ENCODE measurements at regions not wholly inside any gene's neighbourhood (a gene's known extent, or its start where the extent isn't known, plus 50 kb on each side); places are given as distances from the start of the nearest gene placed in this dataset.

- Histone ChIP-seq H3K9me1 (ENCODE audit: control insufficient read depth, extremely low read depth, insufficient read depth, low read length) (no peaks in the 10 kb centered on the region), H3K36me3 (ENCODE audit: control insufficient read depth in 2 of 2, extremely low read depth in 1 of 2, insufficient read depth in 2 of 2, low read length in 2 of 2) (no peaks in the 10 kb centered on the region), H3K4me2 (ENCODE audit: control insufficient read depth, extremely low read depth, insufficient read depth, low read depth, low read length) (no peak overlapping the region), H3K4me3 (ENCODE audit: control insufficient read depth in 2 of 3, extremely low read depth in 1 of 3, insufficient read depth in 2 of 3, low read depth in 1 of 3, low read length in 3 of 3) (no peak overlapping the region), H3K27me3 (ENCODE audit: control insufficient read depth, extremely low read depth, insufficient read depth, low read length) (no peaks in the 10 kb centered on the region), H3K4me1 (ENCODE audit: control insufficient read depth, extremely low read depth, insufficient read depth, low read length) (no peaks in the 10 kb centered on the region), H3K27ac (ENCODE audit: control insufficient read depth, insufficient read depth, low read length) (no peak overlapping the region), H4K20me1 (ENCODE audit: control insufficient read depth, extremely low read depth, insufficient read depth, low read length) (no peaks in the 10 kb centered on the region), H3K79me2 (ENCODE audit: control insufficient read depth, insufficient read depth, low read length) (no peaks in the 10 kb centered on the region), H2AFZ (ENCODE audit: control insufficient read depth, low read length) (no peak overlapping the region), H3K9ac (ENCODE audit: control insufficient read depth, extremely low read depth, insufficient read depth, low read length) (no peak overlapping the region), H3K9me3 (ENCODE audit: control insufficient read depth, low read depth, low read length) (no peaks in the 10 kb centered on the region)
- no peak for FAIRE-seq
- no peak for DNase-seq (ENCODE audit: low read depth, low spot score)
- TF ChIP-seq, protein P1, sequence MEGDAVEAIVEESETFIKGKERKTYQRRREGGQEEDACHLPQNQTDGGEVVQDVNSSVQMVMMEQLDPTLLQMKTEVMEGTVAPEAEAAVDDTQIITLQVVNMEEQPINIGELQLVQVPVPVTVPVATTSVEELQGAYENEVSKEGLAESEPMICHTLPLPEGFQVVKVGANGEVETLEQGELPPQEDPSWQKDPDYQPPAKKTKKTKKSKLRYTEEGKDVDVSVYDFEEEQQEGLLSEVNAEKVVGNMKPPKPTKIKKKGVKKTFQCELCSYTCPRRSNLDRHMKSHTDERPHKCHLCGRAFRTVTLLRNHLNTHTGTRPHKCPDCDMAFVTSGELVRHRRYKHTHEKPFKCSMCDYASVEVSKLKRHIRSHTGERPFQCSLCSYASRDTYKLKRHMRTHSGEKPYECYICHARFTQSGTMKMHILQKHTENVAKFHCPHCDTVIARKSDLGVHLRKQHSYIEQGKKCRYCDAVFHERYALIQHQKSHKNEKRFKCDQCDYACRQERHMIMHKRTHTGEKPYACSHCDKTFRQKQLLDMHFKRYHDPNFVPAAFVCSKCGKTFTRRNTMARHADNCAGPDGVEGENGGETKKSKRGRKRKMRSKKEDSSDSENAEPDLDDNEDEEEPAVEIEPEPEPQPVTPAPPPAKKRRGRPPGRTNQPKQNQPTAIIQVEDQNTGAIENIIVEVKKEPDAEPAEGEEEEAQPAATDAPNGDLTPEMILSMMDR (optimal IDR thresholded peaks at IDR 0.05 in 1 of 3, IDR thresholded peaks at IDR 0.05 in 1 of 3, conservative IDR thresholded peaks at IDR 0.05 in 1 of 3; ENCODE audit: extremely low read depth in 1 of 3, insufficient read depth in 2 of 3, low read length in 3 of 3), result no peak
- no peak for TF ChIP-seq EZH2 (IDR thresholded peaks at IDR 0.05; ENCODE audit: low read length)
- dilution Hi-C loops (cut with MboI; ENCODE audit: extremely low pct_ligation_motif_present, low sequenced_read_pairs), result no loop called here
These were observed 58.5 kb upstream of the PDGFD start for GRCh38 chr11:104222464-104222863.

GRCh38 chr11:104221455-104221854 lies 57.5 kb upstream of the PDGFD start:
- Histone ChIP-seq H2AFZ (ENCODE audit: control insufficient read depth, low read length) (no peak overlapping the region), H3K4me3 (ENCODE audit: control insufficient read depth in 2 of 3, extremely low read depth in 1 of 3, insufficient read depth in 2 of 3, low read depth in 1 of 3, low read length in 3 of 3) (no peak overlapping the region), H3K36me3 (ENCODE audit: control insufficient read depth in 2 of 2, extremely low read depth in 1 of 2, insufficient read depth in 2 of 2, low read length in 2 of 2) (no peaks in the 10 kb centered on the region), H3K79me2 (ENCODE audit: control insufficient read depth, insufficient read depth, low read length) (no peaks in the 10 kb centered on the region), H3K27ac (ENCODE audit: control insufficient read depth, insufficient read depth, low read length) (no peak overlapping the region), H3K4me1 (ENCODE audit: control insufficient read depth, extremely low read depth, insufficient read depth, low read length) (no peaks in the 10 kb centered on the region), H3K9ac (ENCODE audit: control insufficient read depth, extremely low read depth, insufficient read depth, low read length) (no peak overlapping the region), H4K20me1 (ENCODE audit: control insufficient read depth, extremely low read depth, insufficient read depth, low read length) (no peaks in the 10 kb centered on the region), H3K9me1 (ENCODE audit: control insufficient read depth, extremely low read depth, insufficient read depth, low read length) (no peaks in the 10 kb centered on the region), H3K27me3 (ENCODE audit: control insufficient read depth, extremely low read depth, insufficient read depth, low read length) (no peaks in the 10 kb centered on the region), H3K9me3 (ENCODE audit: control insufficient read depth, low read depth, low read length) (no peaks in the 10 kb centered on the region), H3K4me2 (ENCODE audit: control insufficient read depth, extremely low read depth, insufficient read depth, low read depth, low read length) (no peak overlapping the region)
- dilution Hi-C loops (cut with MboI; ENCODE audit: extremely low pct_ligation_motif_present, low sequenced_read_pairs), result no loop called here
- TF ChIP-seq EZH2 (IDR thresholded peaks at IDR 0.05; ENCODE audit: low read length), result no peak
- TF ChIP-seq, protein P1 (optimal IDR thresholded peaks at IDR 0.05 in 1 of 3, IDR thresholded peaks at IDR 0.05 in 1 of 3, conservative IDR thresholded peaks at IDR 0.05 in 1 of 3; ENCODE audit: extremely low read depth in 1 of 3, insufficient read depth in 2 of 3, low read length in 3 of 3), result no peak
- DNase-seq (ENCODE audit: low read depth, low spot score) (no peak), FAIRE-seq (no peak)
